ENCODE measurements at regions not wholly inside any gene's neighbourhood (a gene's known extent, or its start where the extent isn't known, plus 50 kb on each side); places are given as distances from the start of the nearest gene placed in this dataset.

DNA sequence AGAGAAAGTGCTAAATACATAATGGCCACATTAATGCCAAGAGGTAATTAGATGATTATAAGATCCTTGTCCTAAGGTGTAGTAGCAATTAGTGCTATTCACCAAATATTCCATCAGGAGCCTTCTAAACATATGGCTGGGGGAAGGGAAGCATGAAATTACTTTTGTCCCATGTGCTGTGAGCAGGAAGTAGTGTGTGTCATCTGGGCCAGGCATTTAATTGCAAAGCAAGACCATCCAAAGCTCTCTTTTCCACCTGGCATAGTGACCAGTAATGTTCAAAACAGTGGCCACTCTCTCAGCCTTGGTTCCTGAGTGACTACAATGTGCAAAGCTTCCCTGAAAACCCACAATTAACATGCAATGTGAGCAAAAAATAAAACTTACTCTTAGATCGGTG lies 144.2 kb upstream of the FAM241A start:
- TF ChIP-seq CTCF (optimal IDR thresholded peaks at IDR 0.05 in 1 of 3, IDR thresholded peaks at IDR 0.05 in 1 of 3, conservative IDR thresholded peaks at IDR 0.05 in 1 of 3; ENCODE audit: extremely low read depth in 1 of 3, insufficient read depth in 2 of 3, low read length in 3 of 3) (no peak), EZH2 (IDR thresholded peaks at IDR 0.05; ENCODE audit: low read length) (no peak)

Measured in keratinocyte (primary cell).